Colonic mucosa (tissue), 4 donors: ENCODE measurements at regions not wholly inside any gene's neighbourhood (a gene's known extent, or its start where the extent isn't known, plus 50 kb on each side); places are given as distances from the start of the nearest gene placed in this dataset.
"Not testable (repeated sequence)": the region's sequence is repeated elsewhere in the genome, so short reads cannot be mapped to it uniquely, and the experiment has no call there.

Experiments
- DNase-seq: peaks from one replicate; pipeline ENCODE4 v3.0.0-alpha.2; 2020
- H3K27ac ChIP-seq: fragments of 200-600 bp; one replicate; pipeline ENCODE4 v1.8.0; 2021
- H3K27me3 ChIP-seq: fragments of 200-600 bp; one replicate; pipeline ENCODE4 v1.8.0; 2021
- H3K36me3 ChIP-seq: fragments of 200-600 bp; one replicate; pipeline ENCODE4 v1.8.0; 2021
- H3K4me1 ChIP-seq: fragments of 200-600 bp; one replicate; pipeline ENCODE4 v1.8.0; 2021; ENCODE audit warnings: mild to moderate bottlenecking
- H3K4me3 ChIP-seq: fragments of 200-600 bp; one replicate; pipeline ENCODE4 v1.8.0; 2021
- H3K9ac ChIP-seq, 2 donors: one replicate each; pipeline ENCODE4 v1.7.0; 2013; ENCODE audit warnings: control low read depth in 2 of 2, low read depth in 2 of 2, low read length in 2 of 2
- H3K9me3 ChIP-seq: fragments of 200-600 bp; one replicate; pipeline ENCODE4 v1.8.0; 2021
- CTCF ChIP-seq: fragments of 200-600 bp; IDR thresholded peaks from one replicate; pipeline ENCODE4 v1.8.0; 2022; ENCODE audit warnings: antibody characterized with exemption, mild to moderate bottlenecking
- intact Hi-C: fragments of 100-400 bp; cut with DNase I; formaldehyde crosslinking; loops from one replicate; pipeline ENCODE4 v1.14.1; 2022
- donor health status: healthy.
- donor health status: DM: no; HTN: no; CAD: no.
- donor health status: DM: no; HTN: no; CAD: no.

- Histone ChIP-seq H3K27me3 (no peaks in the 10 kb centered on the region), H3K36me3 (no peaks in the 10 kb centered on the region), H3K9ac (no peak overlapping the region), H3K9me3 (no peaks in the 10 kb centered on the region), H3K4me3 (no peak overlapping the region), H3K4me1 (no peaks in the 10 kb centered on the region), H3K27ac (no peak overlapping the region)
- TF ChIP-seq CTCF, result no peak
- intact Hi-C loops, result no loop called here
- no peak for DNase-seq
Observed at GRCh38 chr4:138437263-138437851, 195.2 kb upstream of the SLC7A11 start.

DNA sequence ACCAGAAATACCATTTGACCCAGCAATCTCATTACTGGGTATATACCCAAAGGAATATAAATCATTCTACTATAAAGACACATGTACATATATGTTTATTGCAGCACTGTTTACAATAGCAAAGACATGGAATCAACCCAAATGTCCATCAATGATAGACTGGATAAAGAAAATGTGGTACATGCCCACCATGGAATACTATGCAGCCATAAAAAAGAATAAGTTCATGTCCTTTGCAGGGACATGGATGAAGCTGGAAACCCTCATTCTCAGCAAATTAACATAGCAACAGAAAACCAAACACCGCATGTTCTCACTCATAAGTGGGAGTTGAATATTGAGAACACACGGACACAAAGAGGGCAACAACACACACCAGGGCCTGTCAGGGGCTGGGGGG lies 193.6 kb upstream of the SLC7A11 start:
- H3K27me3 ChIP-seq, intact Hi-C loops, H3K36me3 ChIP-seq, DNase-seq, H3K27ac ChIP-seq, H3K9ac ChIP-seq, H3K9me3 ChIP-seq, H3K4me1 ChIP-seq, H3K4me3 ChIP-seq: not testable (repeated sequence)

- H3K9ac ChIP-seq, H3K4me3 ChIP-seq, H3K27ac ChIP-seq, DNase-seq, intact Hi-C loops, H3K27me3 ChIP-seq, H3K9me3 ChIP-seq, H3K36me3 ChIP-seq, H3K4me1 ChIP-seq: not testable (repeated sequence)
Observed at GRCh38 chr4:138435046-138435445, 192.9 kb upstream of the SLC7A11 start.

DNA sequence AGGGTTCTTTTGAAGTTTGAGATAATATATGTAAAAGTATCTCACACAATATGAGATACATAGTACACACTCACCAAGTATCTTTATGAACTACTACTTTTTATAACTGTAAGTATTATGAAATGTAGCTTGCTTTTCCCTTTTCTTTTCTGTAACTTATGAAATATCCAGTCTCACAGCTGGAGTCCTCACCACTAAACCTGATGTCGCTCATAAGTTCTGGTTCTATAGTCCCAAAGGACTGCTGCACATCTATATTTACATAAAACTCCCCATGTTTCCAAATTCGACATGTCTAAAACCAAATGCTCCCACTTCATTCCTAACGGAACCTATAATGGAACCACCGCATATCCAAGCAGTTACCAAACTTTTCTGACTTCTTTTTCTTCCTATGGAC lies 186.5 kb upstream of the SLC7A11 start:
- Histone ChIP-seq H3K27ac (no peak overlapping the region), H3K4me3 (no peak overlapping the region), H3K9me3 (no peaks in the 10 kb centered on the region), H3K27me3 (no peaks in the 10 kb centered on the region), H3K4me1 (no peaks in the 10 kb centered on the region), H3K9ac (no peak overlapping the region), H3K36me3 (no peaks in the 10 kb centered on the region)
- TF ChIP-seq CTCF, result no peak
- no peak for DNase-seq
- intact Hi-C loops, result no loop called here

GRCh38 chr4:138426786-138427185 lies 184.6 kb upstream of the SLC7A11 start:
- no peaks in the 10 kb centered on the region for H3K4me1 ChIP-seq
- no peak for DNase-seq
- H3K4me3 ChIP-seq, result no peak overlapping the region
- no peak for TF ChIP-seq CTCF
- no peak overlapping the region for H3K27ac ChIP-seq
- no peaks in the 10 kb centered on the region for H3K27me3 ChIP-seq
- no peaks in the 10 kb centered on the region for H3K9me3 ChIP-seq
- no peak overlapping the region for H3K9ac ChIP-seq
- intact Hi-C loops, result no loop called here
- no peaks in the 10 kb centered on the region for H3K36me3 ChIP-seq

DNA sequence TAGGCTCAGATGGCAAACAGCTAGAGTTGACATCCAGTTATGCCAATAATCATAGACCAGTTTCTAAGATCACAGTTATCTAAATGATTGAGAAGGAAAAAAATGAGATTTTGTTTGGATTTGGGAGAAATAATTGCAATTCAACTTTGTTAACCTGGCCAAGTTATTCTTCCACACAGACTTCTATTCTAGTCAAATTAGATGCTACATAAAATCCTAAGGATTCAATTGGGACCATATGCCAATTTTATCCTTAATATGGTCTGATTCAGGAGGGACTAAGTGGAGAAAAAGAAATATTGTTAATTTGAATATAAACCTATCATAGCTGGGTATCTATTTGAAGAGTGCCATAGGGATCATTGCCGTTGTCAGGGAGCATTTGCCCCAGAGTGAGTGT lies 178.3 kb upstream of the SLC7A11 start:
- Histone ChIP-seq H3K4me3 (no peak overlapping the region), H3K4me1 (no peaks in the 10 kb centered on the region), H3K27me3 (no peaks in the 10 kb centered on the region), H3K9me3 (no peaks in the 10 kb centered on the region), H3K36me3 (no peaks in the 10 kb centered on the region), H3K27ac (no peak overlapping the region), H3K9ac (no peak overlapping the region)
- no peak for DNase-seq
- intact Hi-C loops, result no loop called here
- no peak for TF ChIP-seq CTCF

- H3K27me3 ChIP-seq, result no peaks in the 10 kb centered on the region
- no peaks in the 10 kb centered on the region for H3K9me3 ChIP-seq
- H3K27ac ChIP-seq, result no peak overlapping the region
- H3K4me3 ChIP-seq, result no peak overlapping the region
- DNase-seq, result no peak
- no peaks in the 10 kb centered on the region for H3K4me1 ChIP-seq
- H3K36me3 ChIP-seq, result no peaks in the 10 kb centered on the region
- H3K9ac ChIP-seq, result no peak overlapping the region
- intact Hi-C loops, result no loop called here
- TF ChIP-seq CTCF, result no peak
Observed at GRCh38 chr4:138414202-138414601, 172.1 kb upstream of the SLC7A11 start.
